K562 (cell line): ENCODE measurements at regions not wholly inside any gene's neighbourhood (a gene's known extent, or its start where the extent isn't known, plus 50 kb on each side); places are given as distances from the start of the nearest gene placed in this dataset.

ENCODE experiments used
- ATAC-seq: fragments of 200-7000 bp; cut with Tn5 transposase; 3 replicates; pipeline ENCODE4 v1.9.1; 2020; ENCODE audit warnings: moderate library complexity
- BruUV-seq: library from RNA; stranded (reverse); fragments of 400-500 nt; replicated peaks from 2 replicates; lab custom pipeline; 2021; lab: Mats Ljungman, UMichigan
- CTCF ChIA-PET: fragments of 300-600 bp; formaldehyde crosslinking; extraction: SDS; loops from one replicate; lab custom pipeline; 2021; ENCODE audit warnings: low intra/inter-chr PET ratio; lab: Yijun Ruan, JAX
- POLR2A ChIA-PET: fragments of 300-600, 350-650 bp; sonication (Branson Sonifier 250); formaldehyde crosslinking; extraction: SDS; loops from one replicate; lab custom pipeline; 2021; ENCODE audit warnings: antibody characterized with exemption, inconsistent platforms; lab: Yijun Ruan, JAX
- DNase-seq, 4 experiments: peaks; one replicate each; pipeline versions ENCODE4 v3.0.0 to v3.0.0-alpha.2; 2011 to 2018; ENCODE audit warnings: low spot score in 3 of 4, mixed read lengths in 3 of 4; ENCODE audit errors: extremely low read depth in 1 of 4
- FAIRE-seq: peaks from 2 replicates; lab custom pipeline; 2011; peaks lifted over from hg19 to GRCh38; lab: Jason Lieb, UNC
- H2AFZ ChIP-seq: 2 replicates; pipeline ENCODE4 v1.6.0; 2011; ENCODE audit warnings: low read depth, low read length, control low read depth, inconsistent platforms
- H3K27ac ChIP-seq: fragments of 200-600 bp; 3 replicates; pipeline ENCODE4 v1.8.0; 2011; ENCODE audit warnings: low read depth, mild to moderate bottlenecking, control low read depth, inconsistent platforms, low read length, moderate library complexity, mixed read lengths; ENCODE audit errors: extremely low read depth
- H3K27me3 ChIP-seq, 2 experiments: fragments of 300-600 bp in 1 of 2; 2 replicates in 1 of 2; 3 replicates in 1 of 2; pipeline versions ENCODE4 v1.6.0 to v1.8.0; 2011; ENCODE audit warnings: inconsistent platforms in 2 of 2, low read length in 2 of 2, mild to moderate bottlenecking in 1 of 2, mixed read lengths in 1 of 2, moderate library complexity in 1 of 2; ENCODE audit not compliant: control insufficient read depth in 2 of 2, insufficient read depth in 2 of 2
- H3K36me3 ChIP-seq: fragments of 300-600 bp; 3 replicates; pipeline ENCODE4 v1.8.0; 2011; ENCODE audit warnings: mild to moderate bottlenecking, low read length, inconsistent platforms; ENCODE audit not compliant: control insufficient read depth, insufficient read depth
- H3K4me1 ChIP-seq, 2 experiments: fragments of 200-600 bp in 1 of 2; replicated peaks in 1 of 2; 2 replicates in 1 of 2; 3 replicates in 1 of 2; pipeline versions ENCODE4 v1.5.1 to v1.8.0; 2011; ENCODE audit warnings: inconsistent platforms in 2 of 2, low read length in 2 of 2, mild to moderate bottlenecking in 1 of 2, mixed read lengths in 1 of 2, moderate library complexity in 1 of 2; ENCODE audit not compliant: control insufficient read depth in 2 of 2, insufficient read depth in 2 of 2
- H3K4me2 ChIP-seq: 2 replicates; pipeline ENCODE4 v1.6.1; 2011; ENCODE audit warnings: low read length, control low read depth, inconsistent platforms, mixed read lengths; ENCODE audit not compliant: insufficient read depth
- H3K4me3 ChIP-seq: fragments of 200-600 bp; sonication (generic), shearing (Covaris generic); 2 replicates; pipeline ENCODE4 v1.5.1; 2016; ENCODE audit warnings: control low read depth, inconsistent platforms
- H3K79me2 ChIP-seq: fragments of 200-600 bp; 3 replicates; pipeline ENCODE4 v1.8.0; 2011; ENCODE audit warnings: low read length, inconsistent platforms; ENCODE audit not compliant: control insufficient read depth, insufficient read depth
- H3K9ac ChIP-seq, 2 experiments: 2 replicates each; pipeline versions ENCODE4 v1.6.0 to v1.6.1; 2011; ENCODE audit warnings: low read depth in 2 of 2, low read length in 2 of 2, control low read depth in 1 of 2, inconsistent platforms in 1 of 2, mild to moderate bottlenecking in 1 of 2, mixed read lengths in 1 of 2; ENCODE audit not compliant: insufficient read depth in 1 of 2
- H3K9me1 ChIP-seq: one replicate; pipeline ENCODE4 v1.6.0; 2011; ENCODE audit warnings: inconsistent platforms, mild to moderate bottlenecking, low read length, moderate library complexity; ENCODE audit not compliant: control insufficient read depth, insufficient read depth
- H3K9me3 ChIP-seq: replicated peaks from 2 replicates; pipeline ENCODE4 v1.5.1; 2011; ENCODE audit warnings: low read depth, low read length, inconsistent platforms; ENCODE audit not compliant: control insufficient read depth, insufficient read depth
- H4K20me1 ChIP-seq: replicated peaks from 2 replicates; pipeline ENCODE4 v1.6.1; 2011; ENCODE audit warnings: low read length, inconsistent platforms, mixed read lengths; ENCODE audit not compliant: control insufficient read depth, insufficient read depth
- DLX4 ChIP-seq: fragments of 250-450 bp; sonication (Bioruptor Pico); IDR thresholded peaks from 2 replicates; pipeline ENCODE4 v1.6.1; 2021; ENCODE audit warnings: mild to moderate bottlenecking
- GTF2E2 ChIP-seq: fragments of 200-800 bp; sonication (Bioruptor generic); IDR thresholded peaks from 2 replicates; pipeline ENCODE4 v1.6.1; 2016; ENCODE audit warnings: missing genetic modification characterization, missing compliant biosample characterization
- RBM25 ChIP-seq: fragments of 200-400 bp; formaldehyde crosslinking; IDR thresholded peaks from 2 replicates; pipeline ENCODE4 v1.6.1; 2018; ENCODE audit warnings: low read length, low read depth, moderate library complexity; ENCODE audit not compliant: severe bottlenecking
- ZBTB33 ChIP-seq: sonication (generic); formaldehyde crosslinking; IDR thresholded peaks from 2 replicates; pipeline ENCODE4 v1.8.1; 2023; ENCODE audit warnings: mild to moderate bottlenecking, missing genetic modification reagents
- ZKSCAN3 ChIP-seq: fragments of 250-450 bp; sonication (Bioruptor Pico); IDR thresholded peaks from 2 replicates; pipeline ENCODE4 v1.4.0; 2020
- ZNF224 ChIP-seq: sonication (generic); formaldehyde crosslinking; IDR thresholded peaks from 2 replicates; pipeline ENCODE4 v1.8.0; 2022; ENCODE audit warnings: mild to moderate bottlenecking, missing genetic modification reagents
- ZNF274 ChIP-seq: IDR thresholded peaks from 2 replicates; pipeline ENCODE4 v1.6.1; 2011; ENCODE audit warnings: low read depth, mild to moderate bottlenecking, low read length, moderate library complexity, borderline replicate concordance
- ZNF41 ChIP-seq: fragments of 250-450 bp; sonication (Bioruptor Pico); conservative IDR thresholded peaks from 2 replicates; pipeline ENCODE4 v1.4.0; 2020; ENCODE audit warnings: mild to moderate bottlenecking
- WGBS: fragments of 100-300 bp; shearing (Covaris generic); methylation state at CpG from one replicate; pipeline ENCODE4 v1.1.6; 2016; ENCODE audit warnings: low coverage, mixed read lengths; ENCODE audit not compliant: insufficient coverage; ENCODE audit errors: missing lambda C conversion rate; 5-methylcytosine and 5-hydroxymethylcytosine counted together
- in situ Hi-C: fragments of 300-500 bp; cut with MboI; formaldehyde crosslinking; loops from 4 replicates; pipeline ENCODE4 v1.15.0; 2018; ENCODE audit warnings: inconsistent platforms, mixed read lengths
- intact Hi-C: fragments of 100-400 bp; cut with micrococcal nuclease; formaldehyde crosslinking; loops from 2 replicates; pipeline ENCODE4 v1.14.2; 2022
- TF ChIP-seq, protein P1 (sequence below), 2 experiments: fragments of 450-650 bp; formaldehyde crosslinking in 1 of 2; IDR thresholded peaks; 2 replicates each; pipeline versions ENCODE4 v1.4.0 to v1.6.1; 2014 to 2020; ENCODE audit warnings: mild to moderate bottlenecking in 2 of 2, borderline replicate concordance in 1 of 2, low read depth in 1 of 2

GRCh38 chr20:60088236-60088635 lies 130.0 kb downstream of the CDH26 start:
- ChIA-PET POLR2A (interaction anchor here (0.6 kb wide), 1 partner anchor 22 kb away, joined by 5 read pairs; no protein-coding TSS in a partner anchor), CTCF (no interaction called here)
- no peaks in the 10 kb centered on the region for H3K36me3 ChIP-seq
- no peak overlapping the region for H3K9ac ChIP-seq
- H3K4me2 ChIP-seq: no peak overlapping the region
- H3K27me3 ChIP-seq: peaks cover 20 to 33% of the 10 kb centered on the region in 2 experiments
- ATAC-seq (no peak), DNase-seq (no peak), FAIRE-seq (no peak)
- no peak overlapping the region for H3K4me3 ChIP-seq
- no peak overlapping the region for H2AFZ ChIP-seq
- in situ Hi-C loops: no loop called here
- 0 out of 2 replicates have a peak, but pooled peaks cover 5% of the 10 kb centered on the region for H4K20me1 ChIP-seq
- no peaks in the 10 kb centered on the region for H3K79me2 ChIP-seq
- no TSS peak for BruUV-seq
- WGBS: 0% methylated on average over 1 of the region's 10 CpGs
- no peaks in the 10 kb centered on the region for H3K9me3 ChIP-seq
- intact Hi-C loops: no loop called here
- no peaks in the 10 kb centered on the region for H3K9me1 ChIP-seq
- 0 out of 5 replicates have a peak, but pooled peaks cover 0 to 3% of the 10 kb centered on the region in 2 experiments for H3K4me1 ChIP-seq
- TF ChIP-seq ZNF224 (CRISPR knock-in tag) (no peak), ZBTB33 (no peak), RBM25 (no peak), ZKSCAN3 (CRISPR knock-in tag) (no peak), ZNF274 (no peak), ZNF41 (no peak), DLX4 (CRISPR knock-in tag) (no peak), GTF2E2 (tag) (no peak)
- TF ChIP-seq, protein P1, sequence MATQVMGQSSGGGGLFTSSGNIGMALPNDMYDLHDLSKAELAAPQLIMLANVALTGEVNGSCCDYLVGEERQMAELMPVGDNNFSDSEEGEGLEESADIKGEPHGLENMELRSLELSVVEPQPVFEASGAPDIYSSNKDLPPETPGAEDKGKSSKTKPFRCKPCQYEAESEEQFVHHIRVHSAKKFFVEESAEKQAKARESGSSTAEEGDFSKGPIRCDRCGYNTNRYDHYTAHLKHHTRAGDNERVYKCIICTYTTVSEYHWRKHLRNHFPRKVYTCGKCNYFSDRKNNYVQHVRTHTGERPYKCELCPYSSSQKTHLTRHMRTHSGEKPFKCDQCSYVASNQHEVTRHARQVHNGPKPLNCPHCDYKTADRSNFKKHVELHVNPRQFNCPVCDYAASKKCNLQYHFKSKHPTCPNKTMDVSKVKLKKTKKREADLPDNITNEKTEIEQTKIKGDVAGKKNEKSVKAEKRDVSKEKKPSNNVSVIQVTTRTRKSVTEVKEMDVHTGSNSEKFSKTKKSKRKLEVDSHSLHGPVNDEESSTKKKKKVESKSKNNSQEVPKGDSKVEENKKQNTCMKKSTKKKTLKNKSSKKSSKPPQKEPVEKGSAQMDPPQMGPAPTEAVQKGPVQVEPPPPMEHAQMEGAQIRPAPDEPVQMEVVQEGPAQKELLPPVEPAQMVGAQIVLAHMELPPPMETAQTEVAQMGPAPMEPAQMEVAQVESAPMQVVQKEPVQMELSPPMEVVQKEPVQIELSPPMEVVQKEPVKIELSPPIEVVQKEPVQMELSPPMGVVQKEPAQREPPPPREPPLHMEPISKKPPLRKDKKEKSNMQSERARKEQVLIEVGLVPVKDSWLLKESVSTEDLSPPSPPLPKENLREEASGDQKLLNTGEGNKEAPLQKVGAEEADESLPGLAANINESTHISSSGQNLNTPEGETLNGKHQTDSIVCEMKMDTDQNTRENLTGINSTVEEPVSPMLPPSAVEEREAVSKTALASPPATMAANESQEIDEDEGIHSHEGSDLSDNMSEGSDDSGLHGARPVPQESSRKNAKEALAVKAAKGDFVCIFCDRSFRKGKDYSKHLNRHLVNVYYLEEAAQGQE (IDR thresholded peaks at IDR 0.05; ENCODE audit: borderline replicate concordance): no peak
- TF ChIP-seq, protein P1 (CRISPR knock-in tag; IDR thresholded peaks at IDR 0.05; ENCODE audit: low read depth): no peak
- TF ChIP-seq, all 486 proteins: peak for 0
- H3K27ac ChIP-seq: no peak overlapping the region
